BLaER1 treated with 17β-estradiol and CSF1 and Interleukin-3, amounts not matched to agents 10 nM and 100 nM (cell line): ENCODE measurements at regions not wholly inside any gene's neighbourhood (a gene's known extent, or its start where the extent isn't known, plus 50 kb on each side); places are given as distances from the start of the nearest gene placed in this dataset.

Experiments used
- H3K27ac ChIP-seq, 11 experiments: shearing (Covaris generic); formaldehyde crosslinking; 2 replicates each; pipeline ENCODE4 v1.8.1; 2022
- H3K27me3 ChIP-seq, 11 experiments: shearing (Covaris generic); formaldehyde crosslinking; 2 replicates each; pipeline ENCODE4 v1.8.1; 2022
- H3K36me3 ChIP-seq, 11 experiments: shearing (Covaris generic); formaldehyde crosslinking; 2 replicates each; pipeline ENCODE4 v1.8.1; 2022
- H3K4me1 ChIP-seq, 10 experiments: shearing (Covaris generic); formaldehyde crosslinking; 2 replicates each; pipeline ENCODE4 v1.8.1; 2022
- H3K4me2 ChIP-seq, 11 experiments: shearing (Covaris generic); formaldehyde crosslinking; 2 replicates each; pipeline ENCODE4 v1.8.1; 2022
- H3K4me3 ChIP-seq, 10 experiments: shearing (Covaris generic); formaldehyde crosslinking; 2 replicates each; pipeline ENCODE4 v1.8.1; 2022
- H3K9ac ChIP-seq, 11 experiments: shearing (Covaris generic); formaldehyde crosslinking; 2 replicates each; pipeline ENCODE4 v1.8.1; 2022
- H3K9me3 ChIP-seq, 11 experiments: shearing (Covaris generic); formaldehyde crosslinking; replicated peaks in 1 of 11; 2 replicates each; pipeline ENCODE4 v1.8.1; 2022
- H4K20me1 ChIP-seq, 11 experiments: shearing (Covaris generic); formaldehyde crosslinking; 2 replicates each; pipeline ENCODE4 v1.8.1; 2022
- Cebpa-rat ChIP-seq, 11 experiments: shearing (Covaris generic); IDR thresholded peaks; 2 replicates each; pipeline ENCODE4 v1.8.1; 2022

DNA sequence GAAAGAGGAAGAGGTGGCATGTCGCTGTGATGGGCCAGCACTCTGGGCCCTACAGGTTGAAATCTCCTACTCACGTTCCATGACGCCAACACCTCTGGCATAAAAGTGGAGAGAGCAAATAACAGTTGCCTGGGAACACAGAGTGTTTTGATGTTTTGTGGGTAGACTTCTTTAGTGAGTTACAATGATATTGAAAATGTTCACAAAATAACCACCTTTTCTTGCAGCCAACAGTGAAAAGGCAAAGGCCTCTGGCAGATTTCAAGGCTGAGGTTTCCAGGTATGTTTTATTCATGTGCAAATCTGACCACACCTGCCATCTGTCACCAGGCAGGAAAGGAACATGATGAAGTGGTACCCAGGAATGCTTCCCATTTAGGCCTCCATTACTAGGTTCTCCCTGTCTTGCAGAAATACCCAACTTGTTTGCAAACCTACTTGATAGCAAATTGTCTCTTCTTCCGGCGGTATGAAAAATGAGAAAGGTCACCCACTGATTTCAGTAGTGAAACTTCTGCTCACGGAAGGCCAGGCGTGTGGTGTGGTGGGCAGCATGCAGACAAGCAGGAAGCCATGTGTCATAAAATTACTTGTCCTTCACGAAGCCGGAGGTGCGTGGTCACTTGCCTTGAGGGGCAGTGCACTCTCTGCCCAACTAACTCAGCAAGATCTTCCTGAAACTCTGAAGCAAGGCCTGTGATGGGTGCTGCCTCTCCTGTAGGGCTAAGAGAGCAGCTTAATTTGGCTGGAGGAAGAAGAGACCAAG, 299.1 kb upstream of the PRDM1 start:
- H3K9ac ChIP-seq: no peak overlapping the region
- no peaks in the 10 kb centered on the region for H4K20me1 ChIP-seq
- H3K36me3 ChIP-seq: no peaks in the 10 kb centered on the region
- H3K4me1 ChIP-seq: peaks cover 26 to 61% (median 53%) of the 10 kb centered on the region in 10 experiments
- H3K9me3 ChIP-seq: 0 out of 22 replicates have a peak, but pooled peaks cover 0 to 6% (median 0%) of the 10 kb centered on the region in 11 experiments
- H3K4me2 ChIP-seq: peak overlapping the region in 6 of 11 experiments; percentile 21 to 78 (median 40); a peak in 11 of 22 replicates
- H3K4me3 ChIP-seq: no peak overlapping the region
- TF ChIP-seq Cebpa-rat (IDR thresholded peaks at IDR 0.05): no peak
- peak overlapping the region in 1 of 11 experiments; percentile 22; a peak in 2 of 22 replicates for H3K27ac ChIP-seq
- H3K27me3 ChIP-seq: no peaks in the 10 kb centered on the region

- H3K4me3 ChIP-seq: no peak overlapping the region
- no peak for TF ChIP-seq Cebpa-rat (IDR thresholded peaks at IDR 0.05)
- H4K20me1 ChIP-seq: no peaks in the 10 kb centered on the region
- H3K9ac ChIP-seq: no peak overlapping the region
- no peak overlapping the region for H3K27ac ChIP-seq
- H3K4me1 ChIP-seq: peaks cover 20 to 55% (median 47%) of the 10 kb centered on the region in 10 experiments
- H3K4me2 ChIP-seq: peak overlapping the region in 8 of 11 experiments; percentile 19 to 78 (median 38); a peak in 12 of 22 replicates
- H3K9me3 ChIP-seq: 0 out of 22 replicates have a peak, but pooled peaks cover 0 to 6% (median 0%) of the 10 kb centered on the region in 11 experiments
- H3K36me3 ChIP-seq: no peaks in the 10 kb centered on the region
- no peaks in the 10 kb centered on the region for H3K27me3 ChIP-seq
These were observed 299.7 kb upstream of the PRDM1 start for GRCh38 chr6:105786449-105786848.

- Histone ChIP-seq H3K4me1 (peaks cover 11 to 44% (median 37%) of the 10 kb centered on the region in 10 experiments), H3K4me2 (peak overlapping the region in 10 of 11 experiments; percentile 1 to 86 (median 68); a peak in 17 of 22 replicates), H3K27ac (peak overlapping the region in 6 of 11 experiments; percentile 17 to 57 (median 39); a peak in 14 of 22 replicates), H3K9me3 (0 out of 22 replicates have a peak, but pooled peaks cover 0 to 6% (median 0%) of the 10 kb centered on the region in 11 experiments), H3K4me3 (no peak overlapping the region), H4K20me1 (no peaks in the 10 kb centered on the region), H3K36me3 (no peaks in the 10 kb centered on the region), H3K9ac (peak overlapping the region in 3 of 11 experiments; percentile 18 to 33 (median 22); a peak in 3 of 22 replicates), H3K27me3 (no peaks in the 10 kb centered on the region)
- TF ChIP-seq Cebpa-rat (IDR thresholded peaks at IDR 0.05): no peak
These were observed 300.9 kb upstream of the PRDM1 start for GRCh38 chr6:105785066-105785811.

- Histone ChIP-seq H3K4me2 (peak overlapping the region; percentile 40 to 86 (median 65)), H3K4me3 (no peak overlapping the region)
- TF ChIP-seq Cebpa-rat (IDR thresholded peaks at IDR 0.05): no peak
These were observed 302.0 kb upstream of the PRDM1 start for GRCh38 chr6:105784179-105784578.

GRCh38 chr6:105783333-105783935, 302.7 kb upstream of the PRDM1 start:
- no peak for TF ChIP-seq Cebpa-rat (IDR thresholded peaks at IDR 0.05)
- peaks cover 11 to 44% (median 37%) of the 10 kb centered on the region in 10 experiments for H3K4me1 ChIP-seq
- H3K9me3 ChIP-seq: peaks cover 0 to 6% (median 0%) of the 10 kb centered on the region in 11 experiments; a peak in 5 of 22 replicates
- 0 out of 22 replicates have a peak overlapping the region, but pooled peaks of 2 of the 11 experiments have one; percentile 5 to 23 for H3K27ac ChIP-seq
- peak overlapping the region; percentile 40 to 86 (median 65) for H3K4me2 ChIP-seq
- H3K36me3 ChIP-seq: no peaks in the 10 kb centered on the region
- H3K4me3 ChIP-seq: no peak overlapping the region
- H3K27me3 ChIP-seq: no peaks in the 10 kb centered on the region
- peak overlapping the region in 1 of 11 experiments; percentile 38; a peak in 1 of 22 replicates for H3K9ac ChIP-seq
- H4K20me1 ChIP-seq: no peaks in the 10 kb centered on the region

More at GRCh38 chr6:105784179-105784578, 302.0 kb upstream of the PRDM1 start:
- no peaks in the 10 kb centered on the region for H3K27me3 ChIP-seq
- no peaks in the 10 kb centered on the region for H4K20me1 ChIP-seq
- H3K9ac ChIP-seq: no peak overlapping the region
- H3K27ac ChIP-seq: 0 out of 22 replicates have a peak overlapping the region, but pooled peaks of 2 of the 11 experiments have one; percentile 4 to 23
- no peaks in the 10 kb centered on the region for H3K36me3 ChIP-seq
- peaks cover 11 to 40% (median 37%) of the 10 kb centered on the region in 10 experiments for H3K4me1 ChIP-seq
- 0 out of 22 replicates have a peak, but pooled peaks cover 0 to 6% (median 0%) of the 10 kb centered on the region in 11 experiments for H3K9me3 ChIP-seq

DNA sequence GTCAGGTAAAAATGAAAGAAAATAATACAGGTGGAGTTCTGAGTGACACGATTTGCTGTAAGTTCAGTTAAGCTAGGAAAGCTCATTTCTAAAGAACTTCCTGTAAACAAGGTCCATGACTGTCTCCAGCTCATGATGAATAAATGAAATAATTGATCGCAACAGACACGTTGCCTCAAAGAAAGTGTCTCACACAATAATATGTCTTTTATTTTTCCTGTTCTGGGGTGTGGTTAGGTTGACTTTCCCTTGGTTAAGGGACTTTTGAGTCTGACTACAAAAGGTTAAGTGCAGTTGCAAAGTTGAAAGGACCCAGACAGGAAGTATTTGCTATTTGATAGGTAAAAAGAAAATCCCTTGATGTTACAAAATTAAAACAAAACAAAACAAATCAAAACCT, 304.2 kb upstream of the PRDM1 start:
- no peaks in the 10 kb centered on the region for H4K20me1 ChIP-seq
- TF ChIP-seq Cebpa-rat (IDR thresholded peaks at IDR 0.05): no peak
- H3K4me2 ChIP-seq: no peak overlapping the region
- peaks cover 7 to 17% (median 10%) of the 10 kb centered on the region in 11 experiments; a peak in 19 of 22 replicates for H3K9me3 ChIP-seq
- H3K9ac ChIP-seq: no peak overlapping the region
- H3K4me3 ChIP-seq: no peak overlapping the region
- H3K4me1 ChIP-seq: peaks cover 11 to 44% (median 37%) of the 10 kb centered on the region in 10 experiments
- H3K36me3 ChIP-seq: no peaks in the 10 kb centered on the region
- H3K27ac ChIP-seq: no peak overlapping the region
- H3K27me3 ChIP-seq: no peaks in the 10 kb centered on the region

GRCh38 chr6:105781248-105781647, 304.9 kb upstream of the PRDM1 start:
- H3K4me2 ChIP-seq: no peak overlapping the region
- peaks cover 11 to 38% (median 30%) of the 10 kb centered on the region in 10 experiments for H3K4me1 ChIP-seq
- no peak overlapping the region for H3K27ac ChIP-seq

DNA sequence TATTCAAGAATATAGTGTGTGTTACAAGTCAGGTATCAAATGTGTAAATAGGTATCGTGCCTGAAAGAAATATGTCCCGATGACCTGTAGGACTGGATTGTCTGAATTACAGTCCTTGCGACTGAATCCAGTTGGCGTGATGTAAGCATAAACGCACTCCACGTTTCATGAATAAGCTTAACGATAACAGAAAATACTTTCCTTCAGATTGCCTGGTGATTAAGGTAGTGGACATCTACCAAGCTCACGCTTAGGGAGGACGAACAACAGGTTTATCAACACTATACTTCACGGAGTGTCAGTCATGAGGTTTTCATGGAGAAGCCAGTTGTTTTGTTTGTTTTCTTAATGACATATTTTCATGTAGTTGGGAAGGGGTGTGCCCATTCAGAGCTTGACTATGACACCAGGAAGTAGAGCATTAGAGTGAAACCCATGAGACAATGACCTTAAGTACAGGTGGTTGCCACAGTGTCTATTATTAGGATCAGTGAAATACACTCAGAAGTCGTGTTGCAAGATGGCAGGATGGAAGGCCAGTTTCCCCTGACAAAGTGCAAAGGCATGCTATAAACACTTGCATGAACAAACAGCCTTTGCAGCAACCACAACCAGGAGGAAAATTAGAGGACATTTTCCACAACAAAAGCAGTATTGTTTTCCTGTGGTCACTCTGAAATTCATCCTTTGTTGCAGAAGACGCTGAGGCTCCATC, 305.8 kb upstream of the PRDM1 start:
- H3K27me3 ChIP-seq: no peaks in the 10 kb centered on the region
- H3K9me3 ChIP-seq: peaks cover 19 to 29% (median 23%) of the 10 kb centered on the region in 11 experiments
- H4K20me1 ChIP-seq: no peaks in the 10 kb centered on the region
- no peaks in the 10 kb centered on the region for H3K36me3 ChIP-seq
- peak overlapping the region in 1 of 11 experiments; percentile 9; a peak in 1 of 22 replicates for H3K4me2 ChIP-seq
- no peak for TF ChIP-seq Cebpa-rat (IDR thresholded peaks at IDR 0.05)
- H3K4me3 ChIP-seq: no peak overlapping the region
- no peak overlapping the region for H3K9ac ChIP-seq
- H3K27ac ChIP-seq: no peak overlapping the region
- H3K4me1 ChIP-seq: peaks cover 10 to 29% (median 22%) of the 10 kb centered on the region in 10 experiments

More at GRCh38 chr6:105781248-105781647, 304.9 kb upstream of the PRDM1 start:
- TF ChIP-seq Cebpa-rat (IDR thresholded peaks at IDR 0.05): no peak
- no peak overlapping the region for H3K4me3 ChIP-seq
- H4K20me1 ChIP-seq: no peaks in the 10 kb centered on the region
- no peaks in the 10 kb centered on the region for H3K27me3 ChIP-seq
- H3K9me3 ChIP-seq: peaks cover 11 to 20% (median 15%) of the 10 kb centered on the region in 11 experiments; a peak in 20 of 22 replicates
- no peak overlapping the region for H3K9ac ChIP-seq
- H3K36me3 ChIP-seq: no peaks in the 10 kb centered on the region
